Retinal pigment epithelial cell (primary cell): ENCODE measurements at regions not wholly inside any gene's neighbourhood (a gene's known extent, or its start where the extent isn't known, plus 50 kb on each side); places are given as distances from the start of the nearest gene placed in this dataset.

ENCODE experiments used
- DNase-seq: peaks from one replicate; pipeline ENCODE4 v3.0.0-alpha.2; 2010; ENCODE audit warnings: low read depth
- H3K4me3 ChIP-seq: 2 replicates; pipeline ENCODE4 v1.5.1; 2011; ENCODE audit warnings: mild to moderate bottlenecking, low read length, control low read depth, moderate library complexity
- CTCF ChIP-seq: conservative IDR thresholded peaks from 2 replicates; pipeline ENCODE4 v1.5.1; 2011; ENCODE audit warnings: low read depth, low read length, control low read depth, inconsistent platforms

- DNase-seq = no peak
- peak; percentile 40 for TF ChIP-seq CTCF
- H3K4me3 ChIP-seq = no peak overlapping the region
These were observed 144.2 kb downstream of the LYPLAL1 start for GRCh38 chr1:219317762-219318353.

DNA sequence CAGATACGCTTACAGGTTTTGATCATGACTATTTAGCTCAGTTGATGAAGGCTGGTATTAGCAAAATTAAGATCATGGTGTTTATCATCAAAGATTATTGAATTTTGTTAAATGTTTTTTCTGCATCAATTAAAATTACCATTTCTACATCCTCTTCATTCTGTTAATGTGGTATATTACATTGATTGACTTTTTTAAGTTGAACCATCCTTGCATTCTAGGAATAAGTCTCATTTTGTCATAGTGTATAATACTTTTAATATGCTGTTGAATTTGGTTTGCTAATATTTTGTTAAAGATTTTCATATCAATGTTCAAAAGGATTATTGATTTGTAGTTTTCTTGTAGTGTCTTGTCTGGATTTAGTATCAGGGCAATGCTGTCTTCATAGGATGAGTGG lies 142.4 kb downstream of the LYPLAL1 start:
- H3K4me3 ChIP-seq = no peak overlapping the region
- no peak for TF ChIP-seq CTCF
- DNase-seq = no peak

DNA sequence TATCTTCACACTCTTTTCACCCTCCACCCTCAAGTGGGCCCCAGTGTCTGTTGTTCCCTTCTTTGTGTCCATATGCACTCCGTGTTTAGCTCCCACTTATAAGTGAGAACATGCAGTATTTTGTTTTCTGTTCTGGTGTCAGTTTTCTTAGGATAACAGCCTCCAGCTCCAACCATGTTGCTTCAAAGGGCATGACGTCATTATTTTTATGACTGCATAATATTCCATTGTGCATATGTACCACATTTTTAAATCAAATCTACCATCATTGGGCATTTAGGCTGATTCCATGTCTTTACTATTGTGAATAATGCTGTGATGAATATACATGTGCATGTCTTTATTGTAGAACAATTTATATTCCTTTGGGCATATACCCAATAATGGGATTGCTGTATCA lies 140.3 kb downstream of the LYPLAL1 start:
- no peak overlapping the region for H3K4me3 ChIP-seq
- no peak for DNase-seq
- no peak for TF ChIP-seq CTCF

GRCh38 chr1:219312967-219313366 lies 139.3 kb downstream of the LYPLAL1 start:
- no peak for TF ChIP-seq CTCF
- H3K4me3 ChIP-seq = no peak overlapping the region
- no peak for DNase-seq

- TF ChIP-seq CTCF = no peak
- H3K4me3 ChIP-seq = no peak overlapping the region
- no peak for DNase-seq
These were observed 136.6 kb downstream of the LYPLAL1 start for GRCh38 chr1:219310181-219310728.

DNA sequence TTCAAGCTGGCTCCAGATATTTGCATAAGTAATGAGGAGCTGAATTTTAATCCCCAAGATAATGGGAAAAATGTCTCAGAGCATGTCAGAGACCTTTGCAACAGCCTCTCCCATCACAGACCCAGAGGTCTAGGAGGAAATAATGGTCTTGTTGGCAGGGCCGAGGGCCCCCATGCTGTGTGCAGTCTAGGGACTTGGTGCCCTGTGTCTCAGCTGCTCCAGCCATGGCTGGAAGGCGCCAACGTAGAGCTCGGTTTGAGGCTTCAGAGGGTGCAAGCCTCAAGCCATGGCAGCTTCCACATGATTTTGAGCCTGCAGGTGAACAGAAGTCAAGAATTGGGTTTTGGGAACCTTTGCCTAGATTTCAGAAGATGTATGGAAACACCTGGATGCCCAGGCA lies 134.7 kb downstream of the LYPLAL1 start:
- DNase-seq = no peak
- TF ChIP-seq CTCF = no peak
- H3K4me3 ChIP-seq = no peak overlapping the region

GRCh38 chr1:219304227-219305226 lies 130.8 kb downstream of the LYPLAL1 start:
- peak; percentile 40 for TF ChIP-seq CTCF
- peak; percentile 84 for DNase-seq
- H3K4me3 ChIP-seq = peak overlapping the region; percentile 0
